ENCODE measurements at regions not wholly inside any gene's neighbourhood (a gene's known extent, or its start where the extent isn't known, plus 50 kb on each side); places are given as distances from the start of the nearest gene placed in this dataset.

DNA sequence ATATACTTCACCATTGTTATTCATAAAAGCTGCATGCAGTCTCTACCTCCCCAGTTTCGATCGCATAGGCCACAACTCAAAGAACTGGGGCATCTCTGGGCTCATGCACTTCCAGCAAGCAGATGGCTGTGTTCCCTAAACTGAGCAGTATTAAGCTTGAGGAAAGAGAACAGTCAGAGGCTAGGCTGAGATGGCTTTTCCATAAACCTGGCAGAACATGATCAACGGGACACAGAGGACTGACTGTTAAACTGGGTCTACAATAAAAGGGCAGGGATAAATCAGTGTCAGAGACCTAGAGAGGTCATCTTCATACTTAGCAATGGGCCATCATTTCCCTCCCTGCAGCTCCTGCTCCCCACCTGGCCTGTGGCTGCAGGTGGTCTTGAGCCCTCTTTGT lies 171.0 kb upstream of the NECTIN1 start:
- TF ChIP-seq CTCF (IDR thresholded peaks at IDR 0.05) (no peak), POLR2A (IDR thresholded peaks at IDR 0.05) (no peak)
